GM19397 (cell line): ENCODE measurements at regions not wholly inside any gene's neighbourhood (a gene's known extent, or its start where the extent isn't known, plus 50 kb on each side); places are given as distances from the start of the nearest gene placed in this dataset.

Source experiments
- ATAC-seq: cut with Tn5 transposase; IDR thresholded peaks from one replicate; pipeline ENCODE4 v1.9.1; 2021; ENCODE audit warnings: mild to moderate bottlenecking, moderate library complexity; ENCODE audit not compliant: unreplicated experiment

DNA sequence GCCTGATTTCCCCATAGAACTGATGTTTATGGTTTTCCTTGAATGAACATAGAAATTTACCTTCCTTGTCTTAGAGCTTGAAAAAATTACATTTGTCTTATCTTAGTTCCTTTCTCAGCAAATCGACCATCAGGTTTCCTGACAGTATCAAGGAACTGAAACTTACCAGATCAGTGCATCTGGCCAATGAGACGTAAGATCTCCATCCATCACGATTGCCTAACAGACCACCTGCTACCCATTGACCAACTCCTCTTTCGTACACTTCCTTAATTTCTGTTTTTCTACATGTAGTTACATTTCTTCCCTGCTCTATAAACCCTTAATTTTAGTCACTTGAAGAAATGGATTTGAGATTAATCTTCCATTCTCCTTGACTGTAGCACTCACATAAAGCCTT lies 57.4 kb upstream of the TMPRSS15 start:
- peak; percentile 69 for ATAC-seq

- ATAC-seq, result no peak
These were observed 58.2 kb upstream of the TMPRSS15 start for GRCh38 chr21:18461743-18462142.

GRCh38 chr21:18467715-18468114 lies 64.1 kb upstream of the TMPRSS15 start:
- ATAC-seq, result no peak

- ATAC-seq, result peak; percentile 62
These were observed 65.2 kb upstream of the TMPRSS15 start for GRCh38 chr21:18468790-18469189.

- no peak for ATAC-seq
These were observed 73.1 kb upstream of the TMPRSS15 start for GRCh38 chr21:18476639-18477038.

GRCh38 chr21:18477043-18477442 lies 73.5 kb upstream of the TMPRSS15 start:
- ATAC-seq, result no peak

DNA sequence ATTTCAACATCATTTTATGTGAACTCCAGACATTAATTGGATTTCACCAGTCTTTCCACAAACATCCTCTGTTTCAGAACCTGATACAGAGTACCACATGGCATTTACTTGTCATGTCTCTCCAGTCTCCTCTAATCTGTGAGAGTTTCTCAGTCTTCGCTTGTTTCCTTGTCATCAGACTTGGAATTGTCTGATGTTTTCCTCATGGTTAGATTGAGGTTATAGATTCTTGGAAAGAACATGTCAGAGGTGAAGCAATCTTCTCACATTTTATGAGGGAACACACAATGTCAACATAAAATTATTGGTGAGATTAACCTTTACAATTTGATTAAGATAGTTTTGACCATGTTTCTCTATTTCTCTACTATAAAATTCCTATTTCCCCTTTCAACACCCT lies 74.9 kb upstream of the TMPRSS15 start:
- no peak for ATAC-seq

GRCh38 chr21:18488252-18488651 lies 84.7 kb upstream of the TMPRSS15 start:
- ATAC-seq, result no peak

GRCh38 chr21:18493422-18493821 lies 89.8 kb upstream of the TMPRSS15 start:
- no peak for ATAC-seq

GRCh38 chr21:18495523-18495922 lies 91.9 kb upstream of the TMPRSS15 start:
- no peak for ATAC-seq

DNA sequence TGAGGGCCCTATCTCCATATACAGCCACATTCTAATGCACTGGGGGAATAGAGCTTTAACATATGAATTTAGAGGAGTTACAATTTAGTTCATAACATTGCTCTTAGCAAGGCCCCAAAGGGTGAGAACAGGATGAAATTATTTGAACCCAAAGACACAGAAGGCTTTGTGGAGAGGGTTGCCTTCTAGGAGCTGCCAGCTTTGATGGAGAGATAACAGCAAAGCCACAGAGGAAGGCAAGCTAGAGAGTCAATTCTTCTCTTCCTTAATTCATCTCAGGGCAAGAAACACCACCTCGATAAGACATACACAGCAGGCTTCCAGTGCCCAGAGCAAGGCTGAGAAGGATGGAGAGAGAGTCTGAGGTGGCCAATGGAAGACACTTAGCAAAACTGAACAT lies 94.8 kb upstream of the TMPRSS15 start:
- no peak for ATAC-seq

GRCh38 chr21:18499761-18500376 lies 96.3 kb upstream of the TMPRSS15 start:
- no peak for ATAC-seq

- ATAC-seq, result no peak
These were observed 114.5 kb upstream of the TMPRSS15 start for GRCh38 chr21:18518054-18518481.

DNA sequence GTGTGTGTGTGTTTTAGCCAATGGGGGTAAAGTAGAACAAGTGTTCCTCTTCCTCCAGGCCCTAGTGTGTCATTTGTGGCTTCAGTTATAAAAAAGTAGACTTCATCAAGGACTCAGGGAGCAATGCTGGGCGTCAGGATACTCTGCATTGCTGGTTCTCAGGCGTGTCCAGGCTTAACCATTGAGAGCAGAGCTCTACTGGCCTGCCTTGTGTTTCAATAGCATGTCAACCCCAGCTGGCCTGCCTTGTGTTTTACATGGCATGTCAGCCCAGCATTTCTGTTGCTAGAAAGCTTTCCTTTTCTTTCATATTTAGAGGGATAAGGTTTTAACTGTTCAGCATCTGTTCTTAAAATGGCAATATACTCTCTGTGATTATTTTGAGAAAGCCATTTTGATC lies 117.6 kb upstream of the TMPRSS15 start:
- ATAC-seq, result no peak

GRCh38 chr21:18522181-18522972 lies 118.8 kb upstream of the TMPRSS15 start:
- no peak for ATAC-seq

- no peak for ATAC-seq
These were observed 120.7 kb upstream of the TMPRSS15 start for GRCh38 chr21:18524097-18524880.

DNA sequence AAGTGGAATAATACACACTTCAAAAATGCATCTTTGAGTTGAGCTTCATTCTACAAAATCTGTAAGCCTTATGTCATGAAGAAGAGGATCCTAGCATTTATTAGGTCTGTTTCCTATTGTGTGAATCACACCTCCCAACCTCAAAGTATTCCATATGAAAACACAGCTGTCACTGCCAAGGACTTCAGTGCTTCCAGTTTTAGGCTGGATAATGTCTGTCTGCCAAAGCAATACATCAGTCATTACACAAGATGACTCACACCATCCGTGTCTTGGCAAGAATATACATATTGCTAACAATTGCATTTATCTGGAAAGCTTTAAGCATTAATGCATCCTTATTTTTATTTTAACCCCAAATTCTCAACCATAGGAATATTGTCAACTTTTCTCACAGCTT lies 125.7 kb upstream of the TMPRSS15 start:
- no peak for ATAC-seq

GRCh38 chr21:18542081-18542480 lies 138.5 kb upstream of the TMPRSS15 start:
- no peak for ATAC-seq

- no peak for ATAC-seq
These were observed 142.3 kb upstream of the TMPRSS15 start for GRCh38 chr21:18545908-18546307.

GRCh38 chr21:18547347-18547746 lies 143.8 kb upstream of the TMPRSS15 start:
- ATAC-seq, result no peak

DNA sequence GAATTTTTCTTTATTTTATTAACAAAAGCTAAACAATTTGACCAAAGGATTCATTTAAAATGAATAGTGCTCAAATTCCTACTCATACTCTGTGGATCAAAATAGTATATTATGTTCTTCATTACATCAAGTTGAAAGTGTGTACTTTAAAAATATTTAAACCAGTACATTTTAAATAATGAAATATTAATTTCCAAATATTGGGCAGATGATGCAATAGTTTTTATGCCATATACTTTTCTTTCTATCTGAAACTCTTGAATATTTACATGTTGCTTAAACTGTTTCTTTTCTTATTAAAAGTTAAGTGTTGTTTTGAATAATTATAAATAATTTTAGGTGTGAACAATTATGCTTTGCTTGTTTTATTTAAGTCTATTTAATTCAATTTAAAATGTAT lies 144.7 kb upstream of the TMPRSS15 start:
- no peak for ATAC-seq
